ENCODE measurements at regions not wholly inside any gene's neighbourhood (a gene's known extent, or its start where the extent isn't known, plus 50 kb on each side); places are given as distances from the start of the nearest gene placed in this dataset.
A peak's percentile ranks its signal among the peaks of the same experiment; 100 is the strongest.
"Not testable (repeated sequence)": the region's sequence is repeated elsewhere in the genome, so short reads cannot be mapped to it uniquely, and the experiment has no call there.

DNA sequence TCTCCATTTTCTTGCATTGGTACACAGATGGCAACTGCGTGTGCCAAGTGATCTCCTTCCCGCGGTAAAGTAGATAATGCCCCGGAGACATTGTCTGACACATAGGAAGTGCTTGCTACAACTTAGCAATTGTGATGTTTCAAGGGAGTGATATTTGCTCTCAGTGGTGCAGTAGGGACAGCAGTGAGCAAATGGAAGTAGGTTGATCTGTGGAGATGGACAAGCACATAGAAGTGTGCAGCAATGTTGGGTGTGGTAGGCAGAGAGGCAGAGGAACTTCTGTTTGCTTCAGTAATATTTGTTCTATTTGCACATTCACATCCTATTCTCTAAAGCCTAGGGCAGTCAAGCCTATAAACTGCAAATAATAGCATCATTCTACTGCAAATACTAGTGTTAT is 846.7 kb upstream of the PRKX start:
- DNase-seq (ENCODE audit: low read depth in 2 of 2): no peak

DNA sequence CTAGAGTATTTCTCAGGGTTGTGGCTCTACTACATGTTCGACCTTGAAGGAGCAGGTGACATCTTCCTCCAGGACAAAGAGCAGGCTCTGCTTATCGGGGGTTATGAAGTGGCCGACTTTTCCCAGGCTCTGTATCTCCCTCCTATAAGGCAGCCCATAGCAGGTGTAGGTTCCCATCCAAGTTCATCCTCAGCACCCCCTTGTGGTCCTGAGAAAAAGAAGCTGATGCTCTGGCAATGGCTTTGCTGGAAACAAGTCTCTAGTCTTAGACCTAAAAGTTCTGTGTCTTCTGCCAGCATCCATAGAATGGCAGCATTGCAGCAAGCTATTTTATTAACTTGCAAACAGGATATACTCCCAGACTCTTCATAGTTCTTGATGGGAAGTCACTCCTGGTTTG is 836.6 kb upstream of the PRKX start:
- DNase-seq (ENCODE audit: low read depth in 2 of 2): no peak

DNA sequence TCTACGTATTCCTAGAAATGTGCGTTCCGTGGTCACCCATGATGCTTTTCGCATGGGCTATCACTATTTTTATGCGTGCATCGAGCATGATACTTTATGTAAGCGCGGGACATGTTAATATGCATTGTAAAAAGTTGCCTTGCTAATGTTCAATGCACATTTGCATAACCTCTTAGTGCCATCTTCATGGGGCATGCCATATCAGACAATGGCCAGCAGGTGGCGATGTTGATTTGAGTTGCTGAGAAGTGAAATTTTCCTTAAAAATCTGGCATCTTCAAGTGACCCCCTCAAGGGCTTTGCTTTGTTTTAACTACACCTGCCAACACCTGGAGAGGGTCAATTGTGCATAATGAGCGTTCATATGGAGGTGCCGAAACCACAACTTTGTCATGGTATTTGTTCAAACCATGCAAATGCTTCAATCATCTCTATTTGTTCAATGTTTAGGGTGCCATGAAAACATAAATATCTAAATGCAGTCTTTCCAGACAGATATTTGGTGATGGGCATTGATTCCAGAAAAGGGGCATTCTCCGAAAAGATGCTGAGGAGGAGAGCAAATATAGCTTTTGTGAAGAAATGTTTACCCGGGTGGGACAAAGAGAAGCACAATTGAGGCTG is 833.9 kb upstream of the PRKX start:
- peak in 1 of 2 experiments; percentile 1 for DNase-seq (ENCODE audit: low read depth in 2 of 2)

DNA sequence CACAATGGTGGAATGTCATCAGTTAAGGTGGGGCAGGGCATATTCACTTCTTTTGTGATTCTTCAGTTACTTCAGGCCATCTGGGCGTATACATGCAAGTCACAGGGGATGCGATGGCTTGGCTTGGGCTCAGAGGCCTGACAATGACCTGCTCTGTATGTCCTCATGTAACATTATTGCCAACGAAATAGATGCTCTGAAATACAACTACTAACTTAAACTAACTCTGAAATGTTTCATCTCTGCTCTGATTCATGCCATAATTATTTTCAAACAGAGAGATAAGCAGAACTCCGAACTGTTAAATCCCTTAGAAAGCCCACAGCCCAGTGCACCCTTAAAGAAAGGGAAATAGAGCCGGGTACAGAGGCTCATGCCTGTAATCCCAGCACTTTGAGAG is 832.7 kb upstream of the PRKX start:
- not testable (repeated sequence) for DNase-seq (ENCODE audit: low read depth in 2 of 2)

DNA sequence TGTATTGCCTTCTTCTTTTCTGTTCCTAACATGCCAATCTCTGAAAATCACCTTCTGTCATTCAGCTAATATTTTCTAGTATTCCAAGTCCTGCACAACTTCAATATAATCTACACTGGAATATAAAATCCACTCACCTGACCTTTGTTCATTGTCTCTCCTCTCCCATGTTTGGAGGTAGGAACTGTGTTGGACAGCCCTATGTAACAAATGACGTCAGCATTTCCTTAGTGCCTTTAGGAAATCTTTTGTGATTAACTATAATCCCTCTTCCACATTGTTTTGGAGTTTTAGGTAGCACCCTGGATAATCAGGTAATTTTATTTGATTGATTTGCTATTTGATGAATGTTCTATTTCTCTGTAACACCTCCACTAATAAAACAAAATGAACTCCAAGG is 814.8 kb upstream of the PRKX start:
- DNase-seq (ENCODE audit: low read depth in 2 of 2): no peak

DNA sequence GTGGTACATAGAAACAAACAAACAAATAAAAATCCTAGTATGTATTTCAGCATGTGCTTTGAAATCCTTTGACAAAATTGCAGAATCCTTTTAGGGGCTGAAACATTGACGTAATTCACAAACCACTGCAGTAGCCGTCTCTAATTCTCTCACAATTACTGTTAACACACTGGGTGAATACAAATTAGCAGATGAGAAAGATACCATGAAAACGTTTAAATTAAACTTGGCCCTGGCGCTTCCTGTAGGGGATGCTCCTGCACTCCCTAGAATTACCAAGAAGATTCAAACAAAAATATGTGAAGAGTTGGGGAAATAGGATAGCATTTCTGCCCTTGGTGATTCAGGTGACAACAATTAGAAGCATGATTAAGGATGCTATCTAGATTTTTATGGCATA is 772.5 kb upstream of the PRKX start:
- DNase-seq (ENCODE audit: low read depth in 2 of 2): no peak

DNA sequence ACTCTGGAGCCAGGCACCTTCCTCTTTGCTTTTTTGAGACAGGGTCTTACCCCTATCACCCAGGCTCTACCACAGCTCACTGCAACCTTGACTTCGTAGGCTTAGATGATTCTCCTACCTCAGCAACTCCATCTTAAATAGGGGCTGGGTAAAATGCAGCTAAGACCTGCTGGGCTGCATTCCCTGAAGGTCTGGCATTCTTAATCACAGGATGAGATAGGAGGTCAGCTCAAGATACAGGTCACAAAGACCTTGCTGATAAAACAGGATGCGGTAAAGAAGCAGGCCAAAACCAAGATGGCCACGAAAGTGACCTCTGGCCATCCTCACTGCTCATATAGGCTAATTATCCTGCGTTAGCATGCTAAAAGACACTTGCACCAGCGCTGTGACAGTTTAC is 770.8 kb upstream of the PRKX start:
- DNase-seq (ENCODE audit: low read depth in 2 of 2): no peak

DNA sequence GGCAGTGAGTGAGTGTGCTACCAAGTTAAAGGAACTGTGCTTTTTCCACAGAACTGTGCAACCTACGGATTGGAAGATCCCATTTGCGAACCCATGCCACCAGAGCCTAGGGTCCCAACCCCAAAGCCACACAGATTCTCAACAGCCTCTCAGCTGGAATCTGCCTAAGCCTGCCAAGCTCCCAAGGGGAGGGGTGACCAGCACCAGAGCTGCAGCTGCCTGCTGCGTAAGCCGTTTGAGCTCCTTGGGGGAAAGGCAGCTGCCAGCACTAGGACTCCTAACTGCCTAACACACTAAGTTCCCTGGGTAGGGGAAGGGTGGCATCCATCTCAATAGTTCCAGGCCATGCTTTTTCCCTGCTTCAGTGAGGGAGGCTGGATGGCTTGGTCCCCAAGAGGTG is 738.1 kb upstream of the PRKX start:
- DNase-seq (ENCODE audit: low read depth in 2 of 2): no peak

DNA sequence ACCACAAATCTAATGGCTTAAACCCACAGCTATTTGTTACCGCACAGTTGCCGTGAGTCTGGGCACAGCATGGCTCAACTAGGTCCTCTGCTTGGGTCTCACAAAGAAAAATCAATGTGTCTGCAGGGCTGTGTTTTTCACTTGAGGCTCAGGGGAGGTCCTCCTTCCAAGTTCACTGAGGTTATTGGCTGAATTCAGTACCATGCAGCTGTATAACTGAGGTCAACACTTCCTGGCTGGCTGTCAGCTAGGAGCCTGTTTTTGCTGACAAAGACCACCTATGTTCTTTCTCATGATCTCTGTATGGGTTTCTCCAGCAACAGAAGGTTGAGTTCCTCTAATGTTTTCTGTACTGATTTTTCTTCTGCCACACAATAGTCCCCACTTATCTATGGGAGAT is 736.7 kb upstream of the PRKX start:
- DNase-seq (ENCODE audit: low read depth in 2 of 2): no peak

DNA sequence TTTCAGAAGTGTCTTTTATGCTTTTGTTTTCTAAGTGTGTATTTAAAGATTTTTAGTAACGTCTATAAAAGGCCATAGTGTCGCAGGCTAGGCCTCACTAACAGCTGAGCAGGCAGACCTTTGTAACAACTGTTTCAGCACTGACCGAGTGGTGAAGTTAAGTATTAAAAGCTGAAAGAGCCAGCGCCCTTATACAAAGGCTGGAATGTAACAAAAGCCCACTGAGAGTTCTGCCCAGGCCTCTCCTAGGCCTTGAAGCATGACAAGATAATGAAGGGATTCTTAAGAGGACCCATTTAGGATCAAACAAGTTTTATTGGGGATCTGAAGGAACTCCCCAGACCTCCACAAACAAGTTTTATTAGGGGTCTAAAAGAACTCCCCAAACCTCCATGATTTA is 722.5 kb upstream of the PRKX start:
- no peak for DNase-seq (ENCODE audit: low read depth in 2 of 2)

DNA sequence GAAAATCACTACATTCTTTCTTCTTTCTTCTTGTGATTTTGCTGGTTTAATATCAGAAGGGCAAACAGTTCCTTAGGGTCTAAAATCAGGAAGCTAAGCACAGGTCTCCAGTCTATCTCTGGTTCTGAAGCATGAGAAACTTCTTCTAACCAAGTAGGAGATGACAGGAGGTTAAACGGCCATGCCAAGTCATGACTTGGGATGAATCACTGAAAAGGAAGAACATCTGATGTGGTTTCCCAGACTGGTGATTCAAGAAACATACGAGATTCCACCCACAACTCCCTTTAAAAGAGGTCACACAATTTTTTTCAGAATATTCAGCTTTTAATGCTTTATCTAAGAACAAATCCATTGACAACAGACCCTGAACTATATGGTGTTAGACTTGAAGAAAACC is 684.0 kb upstream of the PRKX start:
- no peak for DNase-seq (ENCODE audit: low read depth in 2 of 2)

DNA sequence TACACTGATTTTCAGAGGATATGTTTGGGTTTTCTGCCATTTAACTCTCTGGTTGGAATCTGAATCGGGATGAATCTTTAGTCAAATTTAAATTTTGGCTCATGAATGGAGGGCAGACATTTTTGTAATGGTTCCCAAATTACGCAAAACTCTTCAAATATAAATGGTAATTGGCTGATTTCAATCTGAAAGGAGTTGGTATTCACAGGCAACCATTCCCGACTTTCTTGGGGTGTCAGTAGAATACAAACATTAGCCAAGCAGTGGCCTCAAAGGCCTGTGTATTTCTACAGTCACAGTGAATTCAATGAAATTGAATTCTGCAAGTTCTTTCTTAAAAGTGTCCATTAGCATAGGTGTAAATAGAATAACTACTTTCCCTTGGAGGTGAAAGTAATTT is 668.8 kb upstream of the PRKX start:
- no peak for DNase-seq (ENCODE audit: low read depth in 2 of 2)

DNA sequence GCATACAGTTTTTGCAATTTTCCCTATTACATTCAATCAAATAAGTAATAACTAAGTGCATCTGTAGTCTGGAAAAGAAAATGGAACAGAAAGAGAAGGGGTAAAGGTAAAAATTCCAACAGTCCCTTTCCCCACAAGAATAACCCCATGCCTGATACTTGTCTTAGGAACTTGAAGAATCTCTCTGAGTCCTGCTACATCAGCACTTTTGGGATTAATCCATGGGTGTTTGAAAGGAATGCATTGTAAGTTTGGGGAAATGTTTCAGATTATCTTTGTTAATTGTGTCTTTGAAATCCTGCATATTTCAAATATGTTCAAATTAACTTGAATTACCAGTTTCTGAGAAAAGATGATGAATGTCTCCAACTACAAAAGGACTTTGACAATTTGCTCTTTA is 667.3 kb upstream of the PRKX start:
- no peak for DNase-seq (ENCODE audit: low read depth in 2 of 2)

DNA sequence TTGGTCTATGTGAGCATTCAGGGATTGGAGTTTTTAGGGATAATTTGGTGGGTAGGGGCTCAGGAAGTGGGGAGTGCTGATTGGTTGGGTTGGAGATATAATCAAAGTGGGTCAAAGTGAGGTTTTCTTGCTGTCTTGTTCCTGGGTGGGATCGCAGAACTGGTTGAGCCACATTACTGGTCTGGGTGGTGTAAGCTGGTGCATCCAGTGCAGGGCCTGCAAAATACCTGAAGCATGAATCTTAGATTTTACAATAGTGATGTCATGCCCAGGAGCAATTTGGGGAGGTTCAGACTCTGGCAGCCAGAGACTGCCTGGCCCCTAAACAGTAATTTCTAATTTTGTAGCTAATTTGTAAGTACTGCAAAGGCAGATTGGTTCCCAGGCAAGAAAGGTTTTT is 665.6 kb upstream of the PRKX start:
- no peak for DNase-seq (ENCODE audit: low read depth in 2 of 2)

DNA sequence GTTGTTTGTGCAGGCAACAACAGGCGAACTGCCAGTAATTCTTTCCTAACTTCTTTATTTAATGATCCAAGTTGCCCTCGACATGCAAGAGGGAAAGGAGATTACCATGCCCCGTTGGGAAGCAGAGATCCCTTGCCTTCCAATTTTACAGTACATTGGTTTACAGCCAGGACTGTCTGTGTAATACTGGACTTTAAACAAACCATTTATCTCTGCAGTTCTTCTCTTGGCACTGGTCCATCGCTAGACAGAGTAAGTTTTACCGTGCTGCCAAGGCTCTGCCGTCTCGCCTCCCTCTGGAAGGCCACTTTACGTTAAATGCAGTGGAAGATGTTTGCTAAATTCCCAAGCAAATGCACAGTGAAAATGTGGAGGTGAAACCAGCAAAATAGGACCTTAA is 660.3 kb upstream of the PRKX start:
- DNase-seq (ENCODE audit: low read depth in 2 of 2): no peak

DNA sequence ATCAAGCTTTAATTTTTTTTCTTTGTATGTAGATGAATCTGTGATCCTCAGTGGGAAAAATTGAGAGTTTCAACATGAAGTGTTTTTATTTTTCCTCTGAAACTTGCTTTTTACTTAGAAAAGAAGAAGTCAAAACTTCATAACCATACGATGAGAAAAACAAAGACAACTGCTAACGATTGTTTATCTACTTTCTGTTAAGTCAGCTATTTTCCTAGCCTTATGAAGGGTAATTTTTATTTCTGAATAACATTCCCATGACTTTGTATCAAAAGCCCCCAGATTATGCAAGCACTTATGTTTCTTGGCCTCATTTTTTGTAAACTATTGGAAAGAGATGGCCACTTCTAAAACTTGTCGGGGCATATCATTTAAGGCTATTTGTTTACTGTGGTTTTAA is 645.1 kb upstream of the PRKX start:
- DNase-seq (ENCODE audit: low read depth in 2 of 2): no peak

DNA sequence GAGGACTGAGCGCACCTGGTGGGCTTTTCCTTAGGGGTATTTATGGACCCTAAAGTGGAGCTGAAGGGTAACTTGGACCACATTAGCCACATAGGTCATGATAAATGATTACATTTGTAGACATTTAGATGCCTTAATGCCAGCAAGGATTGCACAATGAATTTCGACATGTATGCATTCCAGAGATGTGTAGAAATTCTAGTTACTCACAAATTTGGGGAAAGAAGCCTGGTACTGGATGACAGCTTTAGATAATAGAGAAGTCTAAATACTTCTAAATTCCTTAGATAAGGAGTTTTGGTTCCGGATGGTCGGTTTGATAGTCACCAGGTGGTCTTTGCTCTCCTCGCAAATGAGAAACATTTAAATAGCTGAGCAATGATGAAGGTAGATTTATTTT is 609.5 kb upstream of the PRKX start:
- DNase-seq (ENCODE audit: low read depth in 2 of 2): no peak

DNA sequence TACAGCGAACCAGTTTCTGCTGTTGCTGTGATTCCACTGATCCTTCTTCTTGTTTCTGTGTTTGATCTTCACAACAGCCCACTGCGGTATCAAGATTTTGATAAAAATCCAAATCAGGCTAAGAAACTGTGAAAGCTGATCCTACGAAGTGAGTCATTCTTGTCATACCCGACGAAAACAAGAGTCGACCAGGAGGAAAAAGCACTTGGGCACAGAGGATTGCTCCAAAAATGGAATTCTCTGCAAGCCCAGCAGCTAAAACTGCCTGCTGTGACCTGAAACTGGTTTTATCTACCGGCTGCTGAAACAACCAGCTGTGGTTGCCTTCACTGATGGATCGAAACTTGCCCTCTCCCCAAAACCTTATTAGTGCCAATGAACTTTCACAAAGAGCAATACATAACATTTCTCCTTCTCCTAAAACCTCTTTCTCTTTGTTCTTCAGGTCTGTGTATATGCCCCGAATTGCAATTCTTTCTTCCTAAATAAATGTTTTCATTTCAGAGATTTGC is 607.0 kb upstream of the PRKX start:
- no peak for DNase-seq (ENCODE audit: low read depth in 2 of 2)

DNA sequence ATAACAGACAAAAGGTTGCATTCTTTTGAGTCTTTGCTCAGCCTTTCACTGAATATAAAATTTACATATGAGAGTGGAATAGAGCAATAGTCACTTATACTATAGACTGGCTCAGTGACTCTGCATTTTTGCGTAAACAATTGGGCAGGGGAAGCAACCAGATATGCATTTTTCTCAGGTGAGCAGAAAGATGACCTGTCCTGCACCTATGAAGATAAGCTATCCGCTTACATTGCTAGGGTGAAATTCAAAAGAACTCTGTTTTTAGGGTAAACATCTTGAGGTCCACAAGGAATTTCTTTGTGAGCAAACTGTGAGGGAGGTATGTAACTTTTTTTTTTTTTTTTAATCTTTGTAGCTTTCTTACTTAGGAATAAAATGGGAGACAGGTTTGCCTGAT is 602.4 kb upstream of the PRKX start:
- no peak for DNase-seq (ENCODE audit: low read depth in 2 of 2)

DNA sequence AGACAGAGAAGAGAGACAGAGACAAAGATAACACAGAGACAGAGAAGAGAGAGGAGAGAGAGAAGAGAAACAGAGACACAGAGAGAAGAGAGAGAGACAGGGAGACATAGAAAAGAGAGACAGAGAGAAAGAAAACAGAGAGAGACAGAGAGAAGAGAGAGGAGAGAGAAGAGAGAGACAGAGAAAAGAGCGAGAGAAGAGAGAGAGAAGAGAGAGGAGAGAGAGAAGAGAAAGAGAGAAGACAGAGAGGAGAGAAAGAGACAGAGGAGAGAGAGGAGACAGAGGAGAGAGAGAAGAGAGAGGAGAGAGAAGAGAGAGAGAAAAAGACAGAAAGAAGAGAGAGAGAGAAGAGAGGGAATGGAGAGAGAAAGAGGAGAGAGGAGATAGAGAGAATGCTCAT is 601.1 kb upstream of the PRKX start:
- no peak for DNase-seq (ENCODE audit: low read depth in 2 of 2)

DNA sequence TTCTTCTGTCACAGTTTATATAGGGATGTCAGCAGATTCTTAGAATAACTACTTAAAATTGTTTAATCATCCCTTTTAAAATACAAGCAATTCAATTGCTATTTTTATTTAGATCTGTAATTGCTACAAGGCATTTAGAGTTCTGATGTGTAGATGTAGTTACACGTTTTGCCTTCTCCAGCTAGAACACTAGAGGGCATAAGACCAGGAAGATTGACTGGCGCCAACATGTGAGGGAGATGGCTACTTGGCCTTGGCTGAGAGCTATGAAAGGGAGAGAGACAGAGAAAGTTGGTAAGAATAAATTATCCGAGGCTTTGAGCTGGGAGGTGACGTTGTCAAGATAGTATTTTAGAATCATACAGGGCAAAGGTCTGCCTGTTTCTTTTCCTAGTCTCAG is 563.7 kb upstream of the PRKX start:
- DNase-seq (ENCODE audit: low read depth in 2 of 2): no peak

DNA sequence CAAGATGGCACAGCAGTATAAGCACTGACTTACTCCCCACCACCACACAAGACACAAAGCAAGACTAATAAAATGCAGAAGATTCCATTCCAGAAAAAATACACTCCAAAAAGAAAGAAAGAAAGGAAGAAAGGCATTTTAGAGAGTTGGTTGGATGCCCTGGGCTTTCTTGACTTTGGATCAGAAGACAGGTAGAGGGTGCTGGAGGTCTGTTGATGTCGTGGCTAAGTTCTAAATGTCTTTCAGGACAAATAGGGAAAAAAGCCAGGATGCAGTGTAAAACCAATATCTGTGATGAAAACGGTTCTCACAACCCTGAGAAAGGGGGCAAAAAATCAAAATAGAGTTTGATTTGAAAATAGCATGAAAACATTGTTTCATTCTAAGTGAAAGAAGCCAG is 555.2 kb upstream of the PRKX start:
- DNase-seq (ENCODE audit: low read depth in 2 of 2): no peak

DNA sequence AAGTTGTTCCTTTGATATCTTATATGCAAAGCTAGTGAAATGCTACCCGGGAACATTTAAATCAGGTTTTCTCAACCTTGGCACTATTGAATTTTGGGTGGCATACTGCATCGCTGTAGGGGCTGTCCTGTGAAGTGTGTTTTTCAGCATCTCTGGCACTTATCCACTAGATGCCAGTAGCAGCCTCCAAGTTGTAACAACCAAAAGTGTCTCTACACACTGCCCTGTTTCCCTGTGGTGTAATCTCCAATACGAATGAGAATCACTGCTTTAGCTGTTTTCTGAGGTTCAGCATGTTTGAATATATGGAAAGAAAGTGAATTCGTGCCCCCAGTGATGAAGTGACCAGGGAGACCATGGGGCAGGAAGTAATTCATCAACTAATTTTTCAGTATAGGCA is 551.6 kb upstream of the PRKX start:
- no peak for DNase-seq (ENCODE audit: low read depth in 2 of 2)

DNA sequence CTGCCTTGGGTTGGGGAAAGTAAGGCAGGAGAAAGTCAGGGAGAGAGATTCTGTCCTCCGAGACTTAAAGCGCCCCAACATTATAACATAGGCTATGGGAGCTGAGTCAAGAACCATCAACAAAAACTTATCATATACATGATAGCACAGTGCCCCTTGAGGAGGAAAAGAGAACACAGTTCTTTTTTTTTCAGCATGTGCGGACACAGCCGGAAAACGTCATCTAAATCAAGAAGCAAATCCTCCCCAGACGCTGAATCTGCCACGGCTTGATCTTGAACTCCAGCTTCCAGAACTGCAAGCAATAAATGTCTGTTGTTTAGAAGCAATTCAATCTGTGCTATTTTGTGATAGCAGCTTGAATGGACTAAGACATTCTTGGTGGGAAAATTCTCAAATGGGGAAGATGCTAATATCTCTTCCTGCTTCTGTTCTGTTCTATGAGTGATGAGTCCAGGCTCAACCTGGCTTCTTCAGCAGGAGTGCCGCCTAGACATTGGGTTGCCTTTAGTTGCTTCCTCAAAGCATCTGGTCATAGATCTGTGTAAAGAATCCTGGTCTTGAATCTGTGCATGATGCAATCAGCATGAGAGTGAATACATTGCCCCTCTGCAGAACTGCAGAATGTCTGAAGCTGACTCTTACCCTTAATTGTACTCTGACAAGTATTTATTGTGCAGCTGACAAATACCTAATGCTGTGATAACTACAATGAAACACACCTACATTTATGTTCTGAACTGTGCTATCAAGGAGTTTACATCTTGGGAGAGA is 549.8 kb upstream of the PRKX start:
- no peak for DNase-seq (ENCODE audit: low read depth in 2 of 2)
